ENCODE measurements at regions not wholly inside any gene's neighbourhood (a gene's known extent, or its start where the extent isn't known, plus 50 kb on each side); places are given as distances from the start of the nearest gene placed in this dataset.

DNA sequence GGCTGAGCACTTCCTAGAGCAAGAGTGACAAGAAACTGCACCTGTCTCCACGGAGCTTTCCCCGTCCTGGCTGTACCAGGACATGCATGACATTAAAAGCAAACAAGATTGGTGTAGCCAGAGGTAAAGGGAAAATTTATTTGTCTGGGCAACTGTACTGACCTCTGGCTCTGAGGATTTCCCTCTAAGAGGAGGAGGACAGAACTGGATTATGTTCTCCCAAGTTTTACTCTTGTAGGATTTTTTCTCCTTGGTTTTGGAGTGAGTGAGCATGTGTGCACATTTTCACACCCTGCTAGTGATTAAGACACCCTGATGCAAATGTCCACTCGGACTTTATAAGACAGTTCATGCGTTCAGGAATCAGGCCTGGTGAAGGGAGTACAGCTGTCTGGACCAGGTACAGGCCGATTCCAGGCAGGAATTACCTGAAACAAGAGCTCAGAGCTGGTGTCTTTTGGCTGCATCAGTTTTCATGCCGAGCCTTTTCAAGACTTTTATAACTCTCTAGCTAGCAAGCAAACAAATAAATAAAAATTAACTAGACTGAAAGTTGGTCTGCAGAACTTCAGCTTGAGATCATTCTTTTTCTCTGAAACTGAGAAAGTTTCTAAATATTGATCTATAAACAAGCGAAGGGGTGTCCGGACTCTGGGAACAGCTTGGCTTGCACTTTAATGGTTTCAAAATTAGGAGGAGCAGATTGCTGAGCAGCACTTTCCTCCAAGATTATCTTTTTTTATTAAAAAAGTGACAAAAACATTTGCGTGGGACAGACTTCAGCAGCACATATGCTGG lies 51.3 kb upstream of the SPRY1 start:
- TF ChIP-seq, protein P1, sequence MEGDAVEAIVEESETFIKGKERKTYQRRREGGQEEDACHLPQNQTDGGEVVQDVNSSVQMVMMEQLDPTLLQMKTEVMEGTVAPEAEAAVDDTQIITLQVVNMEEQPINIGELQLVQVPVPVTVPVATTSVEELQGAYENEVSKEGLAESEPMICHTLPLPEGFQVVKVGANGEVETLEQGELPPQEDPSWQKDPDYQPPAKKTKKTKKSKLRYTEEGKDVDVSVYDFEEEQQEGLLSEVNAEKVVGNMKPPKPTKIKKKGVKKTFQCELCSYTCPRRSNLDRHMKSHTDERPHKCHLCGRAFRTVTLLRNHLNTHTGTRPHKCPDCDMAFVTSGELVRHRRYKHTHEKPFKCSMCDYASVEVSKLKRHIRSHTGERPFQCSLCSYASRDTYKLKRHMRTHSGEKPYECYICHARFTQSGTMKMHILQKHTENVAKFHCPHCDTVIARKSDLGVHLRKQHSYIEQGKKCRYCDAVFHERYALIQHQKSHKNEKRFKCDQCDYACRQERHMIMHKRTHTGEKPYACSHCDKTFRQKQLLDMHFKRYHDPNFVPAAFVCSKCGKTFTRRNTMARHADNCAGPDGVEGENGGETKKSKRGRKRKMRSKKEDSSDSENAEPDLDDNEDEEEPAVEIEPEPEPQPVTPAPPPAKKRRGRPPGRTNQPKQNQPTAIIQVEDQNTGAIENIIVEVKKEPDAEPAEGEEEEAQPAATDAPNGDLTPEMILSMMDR (IDR thresholded peaks at IDR 0.05) = no peak
- TF ChIP-seq POLR2A (IDR thresholded peaks at IDR 0.05) (no peak), POLR2AphosphoS5 (IDR thresholded peaks at IDR 0.05) (no peak)
- intact Hi-C loops (cut with DNase I) = no loop called here
- DNase-seq (ENCODE audit: low spot score) = no peak
- H3K4me1 ChIP-seq (replicated peaks) = peaks cover 4% of the 10 kb centered on the region
- H3K4me3 ChIP-seq = no peak overlapping the region
- H3K36me3 ChIP-seq = no peaks in the 10 kb centered on the region
- 23% methylated on average over 9 of the region's 9 CpGs for WGBS
- no peak overlapping the region for H3K27ac ChIP-seq
- H3K9me3 ChIP-seq = no peaks in the 10 kb centered on the region
- no peaks in the 10 kb centered on the region for H3K27me3 ChIP-seq (replicated peaks; ENCODE audit: insufficient read depth)

DNA sequence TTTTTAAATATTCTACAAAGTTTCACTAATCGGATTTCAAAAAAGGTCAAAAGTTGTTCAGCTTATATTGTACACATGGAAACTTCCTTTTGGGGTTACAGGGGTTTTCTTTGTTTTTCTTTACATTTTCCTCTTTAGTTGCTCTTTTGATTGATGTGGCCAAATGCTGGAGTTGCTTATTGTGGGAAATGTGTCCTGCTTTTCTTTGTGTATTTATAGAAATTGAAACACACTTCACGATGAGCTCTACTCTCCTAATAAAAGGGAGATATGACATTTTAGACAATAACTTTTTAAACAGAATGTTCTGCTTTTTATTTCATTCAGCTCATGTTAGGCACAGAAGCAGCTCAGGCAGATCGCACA lies 50.7 kb upstream of the SPRY1 start:
- WGBS = 41% methylated on average over 3 of the region's 3 CpGs
- intact Hi-C loops (cut with DNase I) = no loop called here
- Histone ChIP-seq H3K4me1 (replicated peaks) (peaks cover 4% of the 10 kb centered on the region), H3K9me3 (no peaks in the 10 kb centered on the region), H3K36me3 (no peaks in the 10 kb centered on the region), H3K4me3 (no peak overlapping the region), H3K27ac (no peak overlapping the region), H3K27me3 (replicated peaks; ENCODE audit: insufficient read depth) (no peaks in the 10 kb centered on the region)
- TF ChIP-seq POLR2A (IDR thresholded peaks at IDR 0.05) = no peak
- TF ChIP-seq POLR2AphosphoS5 (IDR thresholded peaks at IDR 0.05) = no peak
- TF ChIP-seq, protein P1 (IDR thresholded peaks at IDR 0.05) = no peak
- no peak for DNase-seq (ENCODE audit: low spot score)

DNA sequence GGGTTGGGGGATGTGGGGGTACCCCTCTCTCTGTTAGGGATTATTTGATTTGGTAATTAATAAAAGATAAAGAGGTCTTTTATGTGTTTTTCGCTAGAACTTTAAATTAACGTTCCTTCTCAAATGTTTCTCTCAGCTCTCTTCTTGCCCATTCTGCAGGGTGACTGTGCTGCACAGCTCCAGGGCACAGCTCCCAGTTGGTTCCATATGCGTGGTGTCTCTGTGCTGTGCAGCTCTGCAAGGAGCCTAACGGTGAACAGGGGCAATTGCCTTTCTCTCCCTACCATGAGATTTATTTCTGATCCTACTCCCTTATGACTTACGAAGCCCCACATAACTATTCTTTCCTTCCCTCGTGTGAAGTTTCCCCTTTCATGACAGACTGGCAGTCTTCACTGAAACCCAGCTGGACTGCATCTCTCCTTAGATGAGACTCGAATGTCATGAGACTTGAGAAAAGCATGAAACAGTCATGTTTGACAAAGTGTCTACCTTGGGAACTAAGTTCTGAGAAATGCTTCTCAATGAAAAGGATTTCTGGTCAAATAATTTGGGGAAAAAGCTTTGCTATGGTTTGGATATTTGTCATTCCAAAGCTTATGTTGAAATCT lies 50.2 kb upstream of the SPRY1 start:
- intact Hi-C loops (cut with DNase I) = no loop called here
- no peaks in the 10 kb centered on the region for H3K36me3 ChIP-seq
- no peaks in the 10 kb centered on the region for H3K9me3 ChIP-seq
- no peak overlapping the region for H3K4me3 ChIP-seq
- peaks cover 4% of the 10 kb centered on the region for H3K4me1 ChIP-seq (replicated peaks)
- H3K27me3 ChIP-seq (replicated peaks; ENCODE audit: insufficient read depth) = no peaks in the 10 kb centered on the region
- no peak for DNase-seq (ENCODE audit: low spot score)
- TF ChIP-seq POLR2AphosphoS5 (IDR thresholded peaks at IDR 0.05) (no peak), POLR2A (IDR thresholded peaks at IDR 0.05) (no peak)
- TF ChIP-seq, protein P1 (IDR thresholded peaks at IDR 0.05) = no peak
- 51% methylated on average over 7 of the region's 7 CpGs for WGBS
- no peak overlapping the region for H3K27ac ChIP-seq

Small RNA genes lying in the stretch of these regions (small RNA-seq; reads per million reads assigned to genes)
- 0 reads per million in 2 donors for gene AC026402.1
